Neural progenitor cell (in vitro differentiated cells): ENCODE measurements at regions not wholly inside any gene's neighbourhood (a gene's known extent, or its start where the extent isn't known, plus 50 kb on each side); places are given as distances from the start of the nearest gene placed in this dataset.

Source experiments
- EZH2 ChIP-seq: fragments of 200-600 bp; sonication (generic); IDR thresholded peaks from 2 replicates; pipeline ENCODE4 v1.6.1; 2017; ENCODE audit warnings: antibody characterized with exemption, mild to moderate bottlenecking, moderate library complexity
- EZH2phosphoT487 ChIP-seq: fragments of 200-600 bp; sonication (generic); IDR thresholded peaks from 2 replicates; pipeline ENCODE4 v1.6.1; 2017; ENCODE audit warnings: antibody characterized with exemption
- TF ChIP-seq, protein P1 (sequence below): fragments of 200-600 bp; sonication (generic); IDR thresholded peaks from 2 replicates; pipeline ENCODE4 v1.5.1; 2017; ENCODE audit warnings: antibody characterized with exemption, mild to moderate bottlenecking

DNA sequence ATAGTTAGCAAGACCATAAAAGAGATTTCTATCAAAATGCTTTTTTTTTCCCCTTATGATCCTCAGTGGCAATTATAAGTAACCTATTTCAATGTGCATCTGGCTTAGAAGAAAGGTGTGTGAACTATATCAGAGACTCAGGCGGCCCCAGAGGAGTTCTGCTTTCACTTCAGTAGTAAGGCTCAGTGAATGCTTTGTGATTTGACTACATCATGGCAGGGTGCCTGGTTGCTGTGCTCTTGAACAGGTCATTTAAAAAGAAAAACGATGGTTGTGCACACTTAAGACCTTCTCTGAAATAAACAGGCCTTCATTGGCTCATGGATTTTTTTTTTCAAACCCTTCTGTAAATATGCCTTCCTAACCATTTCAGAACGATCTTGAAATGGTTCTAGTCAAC, 400.4 kb upstream of the RARB start:
- TF ChIP-seq EZH2 (no peak), EZH2phosphoT487 (no peak)
- TF ChIP-seq, protein P1, sequence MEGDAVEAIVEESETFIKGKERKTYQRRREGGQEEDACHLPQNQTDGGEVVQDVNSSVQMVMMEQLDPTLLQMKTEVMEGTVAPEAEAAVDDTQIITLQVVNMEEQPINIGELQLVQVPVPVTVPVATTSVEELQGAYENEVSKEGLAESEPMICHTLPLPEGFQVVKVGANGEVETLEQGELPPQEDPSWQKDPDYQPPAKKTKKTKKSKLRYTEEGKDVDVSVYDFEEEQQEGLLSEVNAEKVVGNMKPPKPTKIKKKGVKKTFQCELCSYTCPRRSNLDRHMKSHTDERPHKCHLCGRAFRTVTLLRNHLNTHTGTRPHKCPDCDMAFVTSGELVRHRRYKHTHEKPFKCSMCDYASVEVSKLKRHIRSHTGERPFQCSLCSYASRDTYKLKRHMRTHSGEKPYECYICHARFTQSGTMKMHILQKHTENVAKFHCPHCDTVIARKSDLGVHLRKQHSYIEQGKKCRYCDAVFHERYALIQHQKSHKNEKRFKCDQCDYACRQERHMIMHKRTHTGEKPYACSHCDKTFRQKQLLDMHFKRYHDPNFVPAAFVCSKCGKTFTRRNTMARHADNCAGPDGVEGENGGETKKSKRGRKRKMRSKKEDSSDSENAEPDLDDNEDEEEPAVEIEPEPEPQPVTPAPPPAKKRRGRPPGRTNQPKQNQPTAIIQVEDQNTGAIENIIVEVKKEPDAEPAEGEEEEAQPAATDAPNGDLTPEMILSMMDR = no peak
